Peyer's patch (tissue), 4 donors: ENCODE measurements at regions not wholly inside any gene's neighbourhood (a gene's known extent, or its start where the extent isn't known, plus 50 kb on each side); places are given as distances from the start of the nearest gene placed in this dataset.

Experiments
- DNase-seq, 3 donors: peaks; one replicate each; pipeline ENCODE4 v3.0.0-alpha.2; 2017 to 2019
- H3K27ac ChIP-seq, 4 donors: fragments of 200-600 bp; sonication (generic); one replicate each; pipeline ENCODE4 v1.5.1; 2016 to 2019
- H3K27me3 ChIP-seq, 2 donors: fragments of 200-600 bp; sonication (generic); one replicate each; pipeline ENCODE4 v1.5.1; 2019
- H3K36me3 ChIP-seq, 3 donors: fragments of 200-600 bp; sonication (generic); one replicate each; pipeline ENCODE4 v1.5.1; 2016 to 2019
- H3K4me1 ChIP-seq, 4 donors: fragments of 200-600 bp; sonication (generic); one replicate each; pipeline ENCODE4 v1.5.1; 2016 to 2019
- H3K4me3 ChIP-seq, 4 donors: fragments of 200-600 bp; sonication (generic); 1 replicate in 3 of 4; 2 replicates in 1 of 4; pipeline ENCODE4 v1.5.1; 2016 to 2019; ENCODE audit warnings: mild to moderate bottlenecking in 1 of 4
- H3K9me3 ChIP-seq, 4 donors: fragments of 200-600 bp; sonication (generic); one replicate each; pipeline ENCODE4 v1.5.1; 2016 to 2019; ENCODE audit warnings: mild to moderate bottlenecking in 1 of 4
- CTCF ChIP-seq, 6 experiments: fragments of 450-650 bp in 4 of 6; fragments of 200-600 bp in 2 of 6; sonication (generic) in 1 of 6; IDR thresholded peaks; one replicate each; pipeline ENCODE4 v1.5.1; 2017 to 2019; ENCODE audit warnings: antibody characterized with exemption in 6 of 6, mild to moderate bottlenecking in 3 of 6, moderate library complexity in 1 of 6
- POLR2A ChIP-seq, 2 donors: fragments of 450-650 bp; IDR thresholded peaks; one replicate each; pipeline ENCODE4 v1.5.1; 2017; ENCODE audit warnings: antibody characterized with exemption in 2 of 2, mild to moderate bottlenecking in 2 of 2, moderate library complexity in 2 of 2

- H3K27ac ChIP-seq: no peak overlapping the region
- DNase-seq: no peak
- no peak overlapping the region for H3K4me3 ChIP-seq
- TF ChIP-seq POLR2A (IDR thresholded peaks at IDR 0.05) (no peak), CTCF (IDR thresholded peaks at IDR 0.05) (no peak)
- H3K9me3 ChIP-seq: peaks cover 0 to 4% (median 2%) of the 10 kb centered on the region in 4 donors
- no peaks in the 10 kb centered on the region for H3K36me3 ChIP-seq
- H3K4me1 ChIP-seq: peaks cover 0 to 9% (median 0%) of the 10 kb centered on the region in 4 donors
- no peaks in the 10 kb centered on the region for H3K27me3 ChIP-seq
These were observed 73.9 kb upstream of the HK2 start for GRCh38 chr2:74759986-74760385.

GRCh38 chr2:74760875-74761630 lies 72.9 kb upstream of the HK2 start:
- peaks cover 0 to 4% (median 2%) of the 10 kb centered on the region in 4 donors for H3K9me3 ChIP-seq
- no peak overlapping the region for H3K27ac ChIP-seq
- no peak for TF ChIP-seq POLR2A (IDR thresholded peaks at IDR 0.05)
- TF ChIP-seq CTCF (IDR thresholded peaks at IDR 0.05): no peak
- no peaks in the 10 kb centered on the region for H3K36me3 ChIP-seq
- H3K27me3 ChIP-seq: no peaks in the 10 kb centered on the region
- H3K4me1 ChIP-seq: peaks cover 0 to 12% (median 0%) of the 10 kb centered on the region in 4 donors
- H3K4me3 ChIP-seq: no peak overlapping the region
- DNase-seq: no peak

GRCh38 chr2:74762789-74763188 lies 71.1 kb upstream of the HK2 start:
- DNase-seq: no peak
- TF ChIP-seq CTCF (IDR thresholded peaks at IDR 0.05) (no peak), POLR2A (IDR thresholded peaks at IDR 0.05) (no peak)
- Histone ChIP-seq H3K27me3 (no peaks in the 10 kb centered on the region), H3K36me3 (no peaks in the 10 kb centered on the region), H3K4me1 (peaks cover 0 to 12% (median 0%) of the 10 kb centered on the region in 4 donors), H3K27ac (no peak overlapping the region), H3K4me3 (no peak overlapping the region), H3K9me3 (no peaks in the 10 kb centered on the region)

GRCh38 chr2:74763962-74764428 lies 69.9 kb upstream of the HK2 start:
- no peaks in the 10 kb centered on the region for H3K27me3 ChIP-seq
- H3K27ac ChIP-seq: peak overlapping the region in 1 of 4 donors; percentile 16
- H3K36me3 ChIP-seq: no peaks in the 10 kb centered on the region
- no peak overlapping the region for H3K4me3 ChIP-seq
- H3K9me3 ChIP-seq: no peaks in the 10 kb centered on the region
- peaks cover 0 to 12% (median 0%) of the 10 kb centered on the region in 4 donors for H3K4me1 ChIP-seq
- no peak for DNase-seq
- no peak for TF ChIP-seq CTCF (IDR thresholded peaks at IDR 0.05)
- TF ChIP-seq POLR2A (IDR thresholded peaks at IDR 0.05): no peak

GRCh38 chr2:74764429-74765272 lies 69.3 kb upstream of the HK2 start:
- no peak for DNase-seq
- TF ChIP-seq POLR2A (IDR thresholded peaks at IDR 0.05) (no peak), CTCF (IDR thresholded peaks at IDR 0.05) (no peak)
- H3K4me3 ChIP-seq: no peak overlapping the region
- H3K36me3 ChIP-seq: no peaks in the 10 kb centered on the region
- H3K27ac ChIP-seq: peak overlapping the region in 1 of 4 donors; percentile 16
- H3K4me1 ChIP-seq: peaks cover 0 to 12% (median 0%) of the 10 kb centered on the region in 4 donors
- no peaks in the 10 kb centered on the region for H3K27me3 ChIP-seq
- no peaks in the 10 kb centered on the region for H3K9me3 ChIP-seq
